ENCODE measurements at regions not wholly inside any gene's neighbourhood (a gene's known extent, or its start where the extent isn't known, plus 50 kb on each side); places are given as distances from the start of the nearest gene placed in this dataset.
"Not testable (repeated sequence)": the region's sequence is repeated elsewhere in the genome, so short reads cannot be mapped to it uniquely, and the experiment has no call there.

DNA sequence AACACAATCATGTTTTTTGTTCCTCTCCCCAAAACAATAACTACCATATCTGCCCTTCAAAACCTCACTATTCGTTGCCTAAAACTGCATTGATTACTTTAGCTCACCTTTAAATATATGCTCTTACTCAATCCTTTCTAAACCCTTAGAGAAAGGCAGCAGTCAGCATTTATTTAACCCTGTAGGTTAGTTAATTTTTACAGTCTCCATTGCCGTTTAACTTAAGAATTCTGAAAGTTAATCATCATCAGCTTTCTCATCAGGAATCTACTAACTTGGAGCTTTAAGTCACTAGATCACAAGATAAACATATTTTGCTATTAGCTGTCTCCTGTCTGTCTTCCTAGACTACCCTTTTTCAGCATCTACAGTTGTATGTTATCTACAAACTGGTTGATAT, 991.9 kb downstream of the EPHA7 start:
- no peak for DNase-seq (ENCODE audit: low read depth)

DNA sequence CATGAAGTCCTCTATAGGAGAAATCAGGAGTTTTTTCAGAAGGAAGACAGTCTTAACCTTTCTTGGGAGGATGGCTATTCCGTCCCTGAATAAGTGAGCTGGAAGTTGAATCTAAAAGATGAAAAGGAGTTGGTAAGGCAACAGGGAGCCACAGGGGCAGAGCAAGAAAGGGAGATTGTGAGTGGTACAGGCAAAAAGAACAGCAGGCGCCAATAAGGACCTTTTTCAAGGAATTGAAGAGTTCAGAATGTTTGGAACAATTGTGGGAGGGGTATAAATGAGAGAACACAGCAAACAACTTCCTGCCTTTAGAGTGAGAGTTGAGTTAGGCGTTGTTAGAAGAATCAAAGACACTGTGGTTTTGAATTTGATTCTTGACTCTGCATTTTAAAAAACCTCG, 1003.7 kb downstream of the EPHA7 start:
- no peak for DNase-seq (ENCODE audit: low read depth)
- TF ChIP-seq, protein P1, sequence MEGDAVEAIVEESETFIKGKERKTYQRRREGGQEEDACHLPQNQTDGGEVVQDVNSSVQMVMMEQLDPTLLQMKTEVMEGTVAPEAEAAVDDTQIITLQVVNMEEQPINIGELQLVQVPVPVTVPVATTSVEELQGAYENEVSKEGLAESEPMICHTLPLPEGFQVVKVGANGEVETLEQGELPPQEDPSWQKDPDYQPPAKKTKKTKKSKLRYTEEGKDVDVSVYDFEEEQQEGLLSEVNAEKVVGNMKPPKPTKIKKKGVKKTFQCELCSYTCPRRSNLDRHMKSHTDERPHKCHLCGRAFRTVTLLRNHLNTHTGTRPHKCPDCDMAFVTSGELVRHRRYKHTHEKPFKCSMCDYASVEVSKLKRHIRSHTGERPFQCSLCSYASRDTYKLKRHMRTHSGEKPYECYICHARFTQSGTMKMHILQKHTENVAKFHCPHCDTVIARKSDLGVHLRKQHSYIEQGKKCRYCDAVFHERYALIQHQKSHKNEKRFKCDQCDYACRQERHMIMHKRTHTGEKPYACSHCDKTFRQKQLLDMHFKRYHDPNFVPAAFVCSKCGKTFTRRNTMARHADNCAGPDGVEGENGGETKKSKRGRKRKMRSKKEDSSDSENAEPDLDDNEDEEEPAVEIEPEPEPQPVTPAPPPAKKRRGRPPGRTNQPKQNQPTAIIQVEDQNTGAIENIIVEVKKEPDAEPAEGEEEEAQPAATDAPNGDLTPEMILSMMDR (conservative IDR thresholded peaks at IDR 0.05; ENCODE audit: low read length) = no peak

More for the DNA sequence above, 991.9 kb downstream of the EPHA7 start:
- no peak overlapping the region for H3K4me3 ChIP-seq (ENCODE audit: low read length)
- TF ChIP-seq, protein P1 (conservative IDR thresholded peaks at IDR 0.05; ENCODE audit: low read length) = no peak

DNA sequence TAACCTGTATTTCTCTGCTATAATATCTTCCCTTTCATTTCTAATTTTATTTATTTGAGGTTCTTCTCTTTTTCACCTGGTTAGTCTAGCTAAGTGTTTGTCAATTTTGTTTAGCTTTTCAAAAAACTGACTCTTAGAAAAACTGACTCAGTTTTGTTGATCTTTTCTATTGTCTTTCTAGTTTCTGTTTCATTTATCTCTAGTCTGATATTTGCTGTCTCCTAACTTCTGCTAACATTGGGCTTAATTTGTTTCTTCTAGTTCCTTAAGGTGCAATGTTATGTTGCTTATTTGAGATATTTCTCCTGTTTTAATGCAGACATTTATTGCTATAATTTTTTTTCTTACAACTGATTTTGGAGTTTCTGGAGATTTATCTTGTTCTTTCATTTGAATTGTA, 1011.0 kb downstream of the EPHA7 start:
- TF ChIP-seq, protein P1 (conservative IDR thresholded peaks at IDR 0.05; ENCODE audit: low read length) = no peak
- DNase-seq (ENCODE audit: low read depth) = no peak
- H3K4me3 ChIP-seq (ENCODE audit: low read length) = no peak overlapping the region

More for the DNA sequence above, 1003.7 kb downstream of the EPHA7 start:
- H3K4me3 ChIP-seq (ENCODE audit: low read length) = no peak overlapping the region

GRCh38 chr6:92404281-92404680, 1015.1 kb downstream of the EPHA7 start:
- peak; percentile 38 for DNase-seq (ENCODE audit: low read depth)
- H3K4me3 ChIP-seq (ENCODE audit: low read length) = no peak overlapping the region
- TF ChIP-seq, protein P1 (conservative IDR thresholded peaks at IDR 0.05; ENCODE audit: low read length) = no peak

DNA sequence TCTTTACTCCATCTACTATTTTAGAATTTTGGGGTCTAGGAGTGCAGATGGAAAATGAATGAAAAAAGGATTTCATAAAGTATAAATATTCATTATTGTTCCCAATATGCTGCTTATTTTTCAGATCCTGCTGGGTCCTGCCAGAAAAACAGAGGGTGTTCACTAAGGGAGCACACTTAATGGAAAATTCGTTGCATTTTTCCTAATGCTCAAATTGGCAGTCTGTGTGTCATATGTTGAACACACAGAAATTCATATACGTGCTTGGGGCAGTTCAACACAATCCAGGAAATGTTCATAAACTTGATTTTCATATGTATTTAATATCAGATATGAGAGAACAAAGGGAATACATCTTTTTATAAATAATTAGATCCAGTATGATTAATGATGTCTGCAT, 1019.4 kb downstream of the EPHA7 start:
- H3K4me3 ChIP-seq (ENCODE audit: low read length) = no peak overlapping the region
- no peak for DNase-seq (ENCODE audit: low read depth)
- TF ChIP-seq, protein P1 (conservative IDR thresholded peaks at IDR 0.05; ENCODE audit: low read length) = no peak

- not testable (repeated sequence) for H3K4me3 ChIP-seq (ENCODE audit: low read length); DNase-seq (ENCODE audit: low read depth)
These were observed 1030.7 kb downstream of the EPHA7 start for GRCh38 chr6:92388706-92389105.

- DNase-seq (ENCODE audit: low read depth) = no peak
- no peak overlapping the region for H3K4me3 ChIP-seq (ENCODE audit: low read length)
- TF ChIP-seq, protein P1 (conservative IDR thresholded peaks at IDR 0.05; ENCODE audit: low read length) = no peak
These were observed 1038.4 kb downstream of the EPHA7 start for GRCh38 chr6:92380803-92381601.
